ENCODE measurements at regions not wholly inside any gene's neighbourhood (a gene's known extent, or its start where the extent isn't known, plus 50 kb on each side); places are given as distances from the start of the nearest gene placed in this dataset.

GRCh38 chrX:12060489-12061260 lies 77.6 kb upstream of the FRMPD4 start:
- TF ChIP-seq TEAD4 (IDR thresholded peaks at IDR 0.05; ENCODE audit: borderline replicate concordance, insufficient read depth) = no peak
- TF ChIP-seq MXI1 (IDR thresholded peaks at IDR 0.05; ENCODE audit: low read depth, low read length) = no peak
- TF ChIP-seq USF2 (IDR thresholded peaks at IDR 0.05; ENCODE audit: borderline replicate concordance, low read depth, low read length) = no peak
- TF ChIP-seq POLR2AphosphoS5 (IDR thresholded peaks at IDR 0.05; ENCODE audit: low read depth, low read length) = no peak
